HEK293 (cell line): ENCODE measurements at regions not wholly inside any gene's neighbourhood (a gene's known extent, or its start where the extent isn't known, plus 50 kb on each side); places are given as distances from the start of the nearest gene placed in this dataset.
A peak's percentile ranks its signal among the peaks of the same experiment; 100 is the strongest.

Experiments
- CTCF ChIA-PET: fragments of 350-600 bp; formaldehyde crosslinking; extraction: SDS; loops from one replicate; lab custom pipeline; 2021; ENCODE audit warnings: antibody characterized with exemption; lab: Yijun Ruan, JAX
- POLR2A ChIA-PET: fragments of 300-600 bp; formaldehyde crosslinking; extraction: SDS; loops from one replicate; lab custom pipeline; 2020; ENCODE audit warnings: antibody characterized with exemption, inconsistent platforms; lab: Yijun Ruan, JAX
- H3K27ac ChIP-seq: fragments of 200-500 bp; sonication (Bioruptor generic); 2 replicates; pipeline ENCODE4 v1.5.1; 2014; ENCODE audit warnings: low read depth, low read length, control low read depth, inconsistent platforms; ENCODE audit errors: extremely low read depth
- H3K36me3 ChIP-seq, 2 experiments: fragments of 200-500 bp in 1 of 2; sonication (Bioruptor generic) in 1 of 2; 1 replicate in 1 of 2; 2 replicates in 1 of 2; pipeline ENCODE4 v1.5.1; 2014 to 2017; ENCODE audit warnings: inconsistent platforms in 2 of 2, low read length in 2 of 2; ENCODE audit not compliant: control insufficient read depth in 2 of 2, insufficient read depth in 1 of 2
- H3K4me1 ChIP-seq: fragments of 200-500 bp; sonication (Bioruptor generic); 2 replicates; pipeline ENCODE4 v1.5.1; 2014; ENCODE audit warnings: mild to moderate bottlenecking, low read length, inconsistent platforms; ENCODE audit not compliant: control insufficient read depth, insufficient read depth
- H3K4me3 ChIP-seq: 2 replicates; pipeline ENCODE4 v1.5.1; 2011; ENCODE audit warnings: low read depth, mild to moderate bottlenecking, control low read depth, low read length, moderate library complexity
- H3K9me3 ChIP-seq: fragments of 200-500 bp; sonication (Bioruptor generic); 2 replicates; pipeline ENCODE4 v1.5.1; 2014; ENCODE audit warnings: low read depth, low read length, inconsistent platforms; ENCODE audit not compliant: control insufficient read depth, insufficient read depth
- FEZF1 ChIP-seq: fragments of 450-650 bp; formaldehyde crosslinking; IDR thresholded peaks from 2 replicates; pipeline ENCODE4 v1.5.1; 2016; ENCODE audit warnings: missing biosample characterization, missing genetic modification characterization
- GFI1B ChIP-seq: fragments of 450-650 bp; formaldehyde crosslinking; IDR thresholded peaks from 2 replicates; pipeline ENCODE4 v1.5.1; 2016; ENCODE audit warnings: missing biosample characterization, missing genetic modification characterization
- HOXA7 ChIP-seq: sonication (generic); formaldehyde crosslinking; IDR thresholded peaks from 2 replicates; pipeline ENCODE4 v1.8.1; 2022; ENCODE audit warnings: missing genetic modification reagents, borderline replicate concordance
- SP7 ChIP-seq: fragments of 450-650 bp; formaldehyde crosslinking; IDR thresholded peaks from 2 replicates; pipeline ENCODE4 v1.5.1; 2016; ENCODE audit warnings: missing biosample characterization, missing genetic modification characterization
- WT1 ChIP-seq: fragments of 450-650 bp; formaldehyde crosslinking; IDR thresholded peaks from 2 replicates; pipeline ENCODE4 v1.5.1; 2016; ENCODE audit warnings: missing biosample characterization, missing genetic modification characterization
- ZBTB17 ChIP-seq: fragments of 450-650 bp; formaldehyde crosslinking; IDR thresholded peaks from 2 replicates; pipeline ENCODE4 v1.5.1; 2016; ENCODE audit warnings: missing biosample characterization, missing genetic modification characterization
- ZBTB21 ChIP-seq: fragments of 450-650 bp; formaldehyde crosslinking; IDR thresholded peaks from 2 replicates; pipeline ENCODE4 v1.5.1; 2017; ENCODE audit warnings: missing biosample characterization, missing genetic modification characterization
- ZNF140 ChIP-seq: fragments of 450-650 bp; formaldehyde crosslinking; IDR thresholded peaks from 2 replicates; pipeline ENCODE4 v1.5.1; 2016; ENCODE audit warnings: missing biosample characterization, missing genetic modification characterization
- ZNF169 ChIP-seq: fragments of 450-650 bp; formaldehyde crosslinking; IDR thresholded peaks from 2 replicates; pipeline ENCODE4 v1.5.1; 2016; ENCODE audit warnings: missing biosample characterization, missing genetic modification characterization
- ZNF19 ChIP-seq: fragments of 450-650 bp; formaldehyde crosslinking; IDR thresholded peaks from 2 replicates; pipeline ENCODE4; 2016; ENCODE audit warnings: missing biosample characterization, missing genetic modification characterization, low read depth
- ZNF202 ChIP-seq: fragments of 450-650 bp; formaldehyde crosslinking; IDR thresholded peaks from 2 replicates; pipeline ENCODE4 v1.5.1; 2016; ENCODE audit warnings: missing biosample characterization, missing genetic modification characterization, borderline replicate concordance
- ZNF239 ChIP-seq: fragments of 450-650 bp; formaldehyde crosslinking; IDR thresholded peaks from 2 replicates; pipeline ENCODE4 v1.5.1; 2016; ENCODE audit warnings: missing biosample characterization, missing genetic modification characterization
- ZNF302 ChIP-seq: fragments of 450-650 bp; formaldehyde crosslinking; IDR thresholded peaks from 2 replicates; pipeline ENCODE4 v1.5.1; 2016; ENCODE audit warnings: missing biosample characterization, missing genetic modification characterization, low read depth
- ZNF324 ChIP-seq: fragments of 450-650 bp; formaldehyde crosslinking; IDR thresholded peaks from 2 replicates; pipeline ENCODE4 v1.5.1; 2016; ENCODE audit warnings: missing biosample characterization, missing genetic modification characterization
- ZNF561 ChIP-seq: fragments of 450-650 bp; IDR thresholded peaks from 2 replicates; pipeline ENCODE4 v1.5.1; 2018; ENCODE audit warnings: missing biosample characterization, missing genetic modification characterization, borderline replicate concordance
- ZNF610 ChIP-seq: fragments of 450-650 bp; formaldehyde crosslinking; IDR thresholded peaks from 2 replicates; pipeline ENCODE4 v1.5.1; 2016; ENCODE audit warnings: missing biosample characterization, missing genetic modification characterization, borderline replicate concordance
- ZNF626 ChIP-seq: fragments of 450-650 bp; sonication (Bioruptor Pico); formaldehyde crosslinking; IDR thresholded peaks from 2 replicates; pipeline ENCODE4 v1.5.1; 2018; ENCODE audit warnings: missing biosample characterization, missing genetic modification characterization, inconsistent platforms
- ZNF768 ChIP-seq: fragments of 450-650 bp; formaldehyde crosslinking; IDR thresholded peaks from 2 replicates; pipeline ENCODE4 v1.5.1; 2018; ENCODE audit warnings: missing biosample characterization, mild to moderate bottlenecking, missing genetic modification characterization
- ZNF776 ChIP-seq: fragments of 450-650 bp; formaldehyde crosslinking; IDR thresholded peaks from 2 replicates; pipeline ENCODE4 v1.5.0; 2017; ENCODE audit warnings: missing biosample characterization, missing genetic modification characterization, borderline replicate concordance
- TF ChIP-seq, protein P1 (sequence below): fragments of 450-650 bp; formaldehyde crosslinking; IDR thresholded peaks from 2 replicates; pipeline ENCODE4 v1.5.1; 2016; ENCODE audit warnings: missing biosample characterization, missing genetic modification characterization
- TF ChIP-seq, protein P2 (sequence below): fragments of 450-650 bp; IDR thresholded peaks from 2 replicates; pipeline ENCODE4 v1.5.1; 2018; ENCODE audit warnings: missing biosample characterization, missing genetic modification characterization

DNA sequence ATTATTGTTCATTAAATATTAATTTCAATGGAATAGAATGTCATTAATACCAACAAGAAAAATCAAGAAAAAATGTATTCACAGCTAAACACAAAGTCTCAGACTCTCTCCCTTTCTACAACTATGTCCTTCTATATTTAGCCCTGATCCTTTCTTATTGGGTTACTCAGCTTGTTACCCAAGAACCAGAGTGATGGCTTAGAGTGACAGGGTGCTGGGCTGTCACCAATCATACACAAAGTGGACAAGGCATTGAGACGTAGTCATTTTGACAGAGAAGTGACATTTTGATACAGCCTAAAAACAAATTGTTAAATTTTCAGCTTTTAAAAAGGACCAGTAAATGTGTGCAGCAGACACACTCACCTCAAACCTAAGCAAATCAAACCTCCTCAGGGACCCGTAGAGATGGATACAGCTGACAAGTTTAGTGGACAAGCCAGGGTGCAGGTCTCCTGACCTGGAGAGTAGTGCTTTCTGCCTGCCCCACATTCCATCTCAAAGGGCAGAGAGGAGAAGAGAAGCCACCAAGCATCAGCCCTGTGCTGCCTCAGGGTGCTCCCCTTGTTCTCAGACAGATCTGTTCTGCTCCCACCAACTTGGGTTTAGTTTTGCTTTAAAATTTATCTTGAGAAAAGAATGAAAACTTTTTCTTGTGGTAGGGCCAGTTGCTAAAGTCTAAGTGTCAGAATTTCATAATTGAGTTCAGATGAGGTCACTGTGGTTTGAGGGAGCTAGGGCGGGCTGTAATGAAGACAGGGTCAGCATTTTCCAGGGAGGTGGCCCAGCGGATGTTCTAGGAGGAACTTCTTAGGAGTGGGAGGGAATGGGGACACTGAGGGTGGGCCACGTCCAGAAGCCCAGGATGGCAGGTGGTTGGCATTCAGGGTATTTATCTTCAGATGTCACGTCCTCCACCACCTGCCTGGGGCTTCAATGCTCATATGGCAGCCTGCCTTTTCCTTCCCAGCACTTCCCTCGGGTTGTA lies 136.5 kb upstream of the TBL1XR1 start:
- CTCF ChIA-PET = no interaction called here

DNA sequence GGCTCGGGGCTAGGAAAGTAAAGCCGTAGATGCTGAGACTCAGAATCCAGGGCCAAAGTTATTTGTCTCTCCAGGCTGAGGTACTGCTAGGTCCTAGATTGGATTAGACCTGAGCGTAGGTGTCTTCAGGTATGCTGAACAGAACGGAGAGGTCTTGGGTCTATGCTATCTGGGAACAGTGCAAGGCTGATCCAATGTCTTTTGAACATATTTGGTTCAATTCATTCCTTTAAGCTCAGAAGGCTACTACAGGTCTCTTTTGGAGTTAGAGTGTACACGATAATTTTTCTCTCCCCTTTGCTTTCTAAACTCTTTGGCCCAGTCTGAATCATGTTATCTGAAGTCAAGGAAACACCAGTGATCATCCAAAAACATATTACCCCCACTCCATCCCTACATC lies 137.5 kb upstream of the TBL1XR1 start:
- Histone ChIP-seq H3K27ac (no peak overlapping the region), H3K9me3 (no peaks in the 10 kb centered on the region), H3K36me3 (no peaks in the 10 kb centered on the region), H3K4me1 (no peaks in the 10 kb centered on the region), H3K4me3 (no peak overlapping the region)
- ChIA-PET CTCF (no interaction called here), POLR2A (no interaction called here)
- no peak for TF ChIP-seq ZNF776 (tag by site-specific recombination)
- TF ChIP-seq, protein P1, sequence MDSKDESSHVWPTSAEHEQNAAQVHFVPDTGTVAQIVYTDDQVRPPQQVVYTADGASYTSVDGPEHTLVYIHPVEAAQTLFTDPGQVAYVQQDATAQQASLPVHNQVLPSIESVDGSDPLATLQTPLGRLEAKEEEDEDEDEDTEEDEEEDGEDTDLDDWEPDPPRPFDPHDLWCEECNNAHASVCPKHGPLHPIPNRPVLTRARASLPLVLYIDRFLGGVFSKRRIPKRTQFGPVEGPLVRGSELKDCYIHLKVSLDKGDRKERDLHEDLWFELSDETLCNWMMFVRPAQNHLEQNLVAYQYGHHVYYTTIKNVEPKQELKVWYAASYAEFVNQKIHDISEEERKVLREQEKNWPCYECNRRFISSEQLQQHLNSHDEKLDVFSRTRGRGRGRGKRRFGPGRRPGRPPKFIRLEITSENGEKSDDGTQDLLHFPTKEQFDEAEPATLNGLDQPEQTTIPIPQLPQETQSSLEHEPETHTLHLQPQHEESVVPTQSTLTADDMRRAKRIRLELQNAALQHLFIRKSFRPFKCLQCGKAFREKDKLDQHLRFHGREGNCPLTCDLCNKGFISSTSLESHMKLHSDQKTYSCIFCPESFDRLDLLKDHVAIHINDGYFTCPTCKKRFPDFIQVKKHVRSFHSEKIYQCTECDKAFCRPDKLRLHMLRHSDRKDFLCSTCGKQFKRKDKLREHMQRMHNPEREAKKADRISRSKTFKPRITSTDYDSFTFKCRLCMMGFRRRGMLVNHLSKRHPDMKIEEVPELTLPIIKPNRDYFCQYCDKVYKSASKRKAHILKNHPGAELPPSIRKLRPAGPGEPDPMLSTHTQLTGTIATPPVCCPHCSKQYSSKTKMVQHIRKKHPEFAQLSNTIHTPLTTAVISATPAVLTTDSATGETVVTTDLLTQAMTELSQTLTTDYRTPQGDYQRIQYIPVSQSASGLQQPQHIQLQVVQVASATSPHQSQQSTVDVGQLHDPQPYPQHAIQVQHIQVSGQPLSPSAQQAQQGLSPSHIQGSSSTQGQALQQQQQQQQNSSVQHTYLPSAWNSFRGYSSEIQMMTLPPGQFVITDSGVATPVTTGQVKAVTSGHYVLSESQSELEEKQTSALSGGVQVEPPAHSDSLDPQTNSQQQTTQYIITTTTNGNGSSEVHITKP (tag by site-specific recombination) = 0 out of 2 replicates have a peak, but pooled peaks have one; percentile 17

More for the DNA sequence above, 136.5 kb upstream of the TBL1XR1 start:
- Histone ChIP-seq H3K4me3 (no peak overlapping the region), H3K4me1 (no peaks in the 10 kb centered on the region), H3K27ac (no peak overlapping the region), H3K9me3 (no peaks in the 10 kb centered on the region), H3K36me3 (no peaks in the 10 kb centered on the region)
- POLR2A ChIA-PET = no interaction called here
- TF ChIP-seq FEZF1 (tag by site-specific recombination) (no peak), ZNF561 (no peak), ZNF768 (tag by site-specific recombination) (no peak), ZNF610 (tag by site-specific recombination) (no peak), ZNF19 (tag by site-specific recombination) (no peak), ZNF239 (no peak), ZNF140 (no peak), ZNF626 (no peak)
- TF ChIP-seq, protein P1 (tag by site-specific recombination) = no peak
- TF ChIP-seq, protein P2, sequence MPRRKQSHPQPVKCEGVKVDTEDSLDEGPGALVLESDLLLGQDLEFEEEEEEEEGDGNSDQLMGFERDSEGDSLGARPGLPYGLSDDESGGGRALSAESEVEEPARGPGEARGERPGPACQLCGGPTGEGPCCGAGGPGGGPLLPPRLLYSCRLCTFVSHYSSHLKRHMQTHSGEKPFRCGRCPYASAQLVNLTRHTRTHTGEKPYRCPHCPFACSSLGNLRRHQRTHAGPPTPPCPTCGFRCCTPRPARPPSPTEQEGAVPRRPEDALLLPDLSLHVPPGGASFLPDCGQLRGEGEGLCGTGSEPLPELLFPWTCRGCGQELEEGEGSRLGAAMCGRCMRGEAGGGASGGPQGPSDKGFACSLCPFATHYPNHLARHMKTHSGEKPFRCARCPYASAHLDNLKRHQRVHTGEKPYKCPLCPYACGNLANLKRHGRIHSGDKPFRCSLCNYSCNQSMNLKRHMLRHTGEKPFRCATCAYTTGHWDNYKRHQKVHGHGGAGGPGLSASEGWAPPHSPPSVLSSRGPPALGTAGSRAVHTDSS = no peak

DNA sequence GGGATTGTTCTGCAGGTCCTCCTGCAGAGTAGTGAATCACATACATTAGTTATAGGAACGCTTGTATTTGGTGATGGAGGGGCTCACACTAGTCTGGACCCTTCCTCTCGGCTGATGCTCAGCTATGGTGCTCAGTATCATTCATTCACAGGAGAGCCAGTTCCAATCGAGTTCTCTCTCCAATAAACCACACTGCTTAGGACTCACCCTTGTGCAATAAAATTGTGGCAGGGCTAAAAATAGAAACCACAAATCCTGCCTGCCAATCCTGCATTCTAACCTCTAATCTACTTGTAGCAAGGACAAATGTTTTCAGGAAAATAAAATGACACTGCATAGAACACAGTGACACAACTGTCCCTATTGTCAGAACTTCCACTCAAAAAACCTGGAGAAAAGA lies 138.4 kb upstream of the TBL1XR1 start:
- ChIA-PET CTCF (no interaction called here), POLR2A (no interaction called here)
- TF ChIP-seq ZNF202 (tag by site-specific recombination) (no peak), ZNF324 (tag by site-specific recombination) (no peak), ZNF302 (tag by site-specific recombination) (no peak), GFI1B (tag by site-specific recombination) (no peak), SP7 (tag by site-specific recombination) (no peak), ZBTB17 (tag by site-specific recombination) (no peak), WT1 (tag by site-specific recombination) (no peak), HOXA7 (no peak), ZNF169 (no peak), ZNF626 (no peak), ZBTB21 (tag by site-specific recombination) (no peak)
- Histone ChIP-seq H3K9me3 (no peaks in the 10 kb centered on the region), H3K36me3 (no peaks in the 10 kb centered on the region), H3K4me1 (no peaks in the 10 kb centered on the region), H3K27ac (no peak overlapping the region), H3K4me3 (no peak overlapping the region)
